ENCODE measurements at regions not wholly inside any gene's neighbourhood (a gene's known extent, or its start where the extent isn't known, plus 50 kb on each side); places are given as distances from the start of the nearest gene placed in this dataset.
"Not testable (repeated sequence)": the region's sequence is repeated elsewhere in the genome, so short reads cannot be mapped to it uniquely, and the experiment has no call there.

DNA sequence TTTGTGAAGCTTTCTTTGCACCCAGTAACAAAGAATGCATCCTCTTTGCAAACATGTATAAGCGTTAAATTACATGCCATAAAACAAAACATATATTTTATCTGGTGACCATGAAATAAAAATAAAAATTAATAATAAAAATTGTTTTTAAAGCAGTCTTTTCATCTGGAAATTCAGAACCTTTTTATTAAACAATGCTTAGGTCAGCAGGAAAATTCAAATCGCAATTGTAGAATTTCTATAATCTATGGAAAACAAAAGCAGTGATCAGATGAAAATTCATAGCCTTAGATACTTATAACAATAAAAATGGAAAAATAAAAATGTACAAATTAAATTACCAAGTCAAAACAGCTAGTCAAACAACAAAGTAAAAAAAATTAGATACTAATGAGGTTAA, 435.9 kb upstream of the CHAC2 start:
- no peak for DNase-seq
- intact Hi-C loops (cut with DNase I), result no loop called here

DNA sequence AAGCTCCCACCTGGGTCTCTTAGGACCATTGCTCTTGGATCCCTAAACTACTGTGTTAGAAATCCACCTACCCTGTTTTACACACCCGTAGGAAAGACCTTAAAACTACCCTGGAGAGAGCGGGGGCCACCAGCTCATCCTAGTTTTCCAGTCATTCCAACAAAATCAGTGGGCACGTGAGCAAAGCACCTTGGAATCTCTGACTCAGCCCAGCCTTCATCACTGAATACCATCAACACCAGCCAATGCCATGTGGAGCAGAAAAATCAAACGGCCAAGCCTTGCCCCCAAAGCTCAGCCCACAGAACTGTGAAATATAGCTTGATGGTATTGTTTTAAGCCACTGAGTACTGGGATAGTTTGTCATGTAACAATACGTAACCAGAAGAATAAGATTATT, 449.7 kb upstream of the CHAC2 start:
- ATAC-seq (ENCODE audit: poor library complexity) (no peak), DNase-seq (no peak)
- intact Hi-C loops (cut with DNase I), result no loop called here

More for the DNA sequence above, 435.9 kb upstream of the CHAC2 start:
- no peak for ATAC-seq (ENCODE audit: poor library complexity)

DNA sequence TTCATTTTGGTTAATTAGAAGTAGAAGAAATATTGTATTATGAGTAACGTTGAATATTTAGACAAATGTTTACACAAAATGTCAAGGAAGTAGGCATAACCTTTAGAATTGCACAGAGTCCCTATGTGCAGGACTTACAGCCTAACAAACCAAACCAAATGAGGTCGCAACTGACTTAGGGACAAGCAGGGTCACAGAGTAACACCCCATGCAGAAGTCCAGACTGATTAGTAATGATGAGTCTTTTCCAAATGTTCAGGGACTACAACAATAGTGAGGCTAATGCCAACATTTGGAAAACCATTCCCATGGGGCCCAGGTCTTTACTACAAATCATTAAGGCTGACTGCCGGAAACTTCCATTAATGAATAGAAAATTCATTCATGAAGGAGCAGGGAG, 452.5 kb upstream of the CHAC2 start:
- intact Hi-C loops (cut with DNase I), result no loop called here
- no peak for ATAC-seq (ENCODE audit: poor library complexity)
- DNase-seq, result no peak

DNA sequence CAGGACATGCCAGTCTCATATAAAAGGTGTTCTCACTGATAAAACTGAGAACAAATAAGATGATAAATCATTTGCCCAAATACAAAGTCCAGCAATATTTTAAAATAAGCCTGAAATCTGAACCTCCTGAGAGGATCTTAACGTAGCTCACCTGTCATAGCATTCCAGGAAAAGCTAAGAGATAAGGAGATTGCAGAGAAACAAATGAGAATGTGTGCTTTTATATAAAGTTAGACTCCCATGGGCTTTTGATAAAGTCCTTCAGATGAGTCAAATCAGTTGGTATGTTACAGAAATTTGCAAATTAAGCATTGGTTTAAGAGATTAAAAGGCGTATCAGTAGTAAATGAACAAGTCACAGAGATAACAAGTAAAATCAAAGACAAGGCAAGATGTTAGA, 452.9 kb upstream of the CHAC2 start:
- no peak for DNase-seq
- ATAC-seq (ENCODE audit: poor library complexity), result no peak
- intact Hi-C loops (cut with DNase I), result no loop called here

DNA sequence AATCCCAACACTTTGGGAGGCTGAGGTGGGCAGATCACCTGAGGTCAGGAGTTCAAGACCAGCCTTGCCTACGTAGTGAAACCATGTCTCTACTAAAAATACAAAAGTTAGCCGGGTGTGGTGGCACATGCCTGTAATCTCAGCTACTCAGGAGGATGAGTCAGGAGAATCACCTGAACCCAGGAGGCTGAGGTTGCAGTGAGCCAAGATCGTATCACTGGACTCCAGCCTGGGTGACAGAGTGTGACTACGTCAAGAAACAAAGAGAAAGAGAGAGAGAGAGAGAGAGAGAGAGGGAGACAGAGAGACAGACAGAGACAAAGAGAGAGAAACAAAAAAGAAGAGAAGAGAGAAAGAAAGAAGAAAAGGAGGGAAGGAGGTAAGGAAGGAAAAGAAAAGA, 454.0 kb upstream of the CHAC2 start:
- DNase-seq; intact Hi-C loops (cut with DNase I); ATAC-seq (ENCODE audit: poor library complexity): not testable (repeated sequence)

DNA sequence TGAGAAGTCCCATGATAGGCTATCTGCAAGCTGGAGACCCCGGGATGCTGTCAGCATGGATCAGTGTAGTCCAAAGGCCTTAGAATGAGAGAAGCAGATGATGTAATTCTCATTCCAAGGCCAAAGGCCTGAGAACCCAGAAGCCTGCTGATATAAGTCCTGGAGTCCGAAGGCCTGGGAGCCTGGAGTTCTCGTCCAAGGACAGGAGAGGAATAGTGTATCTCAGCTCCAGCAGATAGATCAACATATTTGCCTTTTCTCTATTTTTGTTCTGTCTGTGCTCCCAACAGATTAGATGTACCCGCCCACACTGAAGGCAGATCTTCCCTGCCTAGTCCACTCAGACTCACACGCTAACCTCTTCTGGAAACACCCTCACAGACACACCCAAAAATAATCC, 454.9 kb upstream of the CHAC2 start:
- DNase-seq, result no peak
- ATAC-seq (ENCODE audit: poor library complexity), result peak; percentile 52
- intact Hi-C loops (cut with DNase I), result no loop called here

DNA sequence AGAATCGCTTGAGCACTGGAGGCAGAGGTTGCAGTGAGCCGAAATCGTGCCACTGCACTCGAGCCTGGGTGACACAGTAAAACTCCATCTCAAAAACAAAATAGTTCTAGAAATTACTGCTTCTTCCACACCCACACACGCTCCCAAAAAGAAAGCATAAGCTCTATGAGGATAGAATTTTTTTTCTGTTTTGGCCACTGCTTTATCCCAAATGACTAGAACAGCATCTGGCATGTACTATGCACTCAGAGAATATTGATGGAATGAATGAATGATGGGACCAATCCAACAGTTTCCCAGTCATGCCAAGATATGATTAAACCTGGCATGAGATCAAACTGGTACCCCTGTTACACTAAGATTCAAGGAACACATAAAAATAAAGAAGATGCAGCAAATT, 455.4 kb upstream of the CHAC2 start:
- DNase-seq (no peak), ATAC-seq (ENCODE audit: poor library complexity) (no peak)
- intact Hi-C loops (cut with DNase I), result no loop called here

DNA sequence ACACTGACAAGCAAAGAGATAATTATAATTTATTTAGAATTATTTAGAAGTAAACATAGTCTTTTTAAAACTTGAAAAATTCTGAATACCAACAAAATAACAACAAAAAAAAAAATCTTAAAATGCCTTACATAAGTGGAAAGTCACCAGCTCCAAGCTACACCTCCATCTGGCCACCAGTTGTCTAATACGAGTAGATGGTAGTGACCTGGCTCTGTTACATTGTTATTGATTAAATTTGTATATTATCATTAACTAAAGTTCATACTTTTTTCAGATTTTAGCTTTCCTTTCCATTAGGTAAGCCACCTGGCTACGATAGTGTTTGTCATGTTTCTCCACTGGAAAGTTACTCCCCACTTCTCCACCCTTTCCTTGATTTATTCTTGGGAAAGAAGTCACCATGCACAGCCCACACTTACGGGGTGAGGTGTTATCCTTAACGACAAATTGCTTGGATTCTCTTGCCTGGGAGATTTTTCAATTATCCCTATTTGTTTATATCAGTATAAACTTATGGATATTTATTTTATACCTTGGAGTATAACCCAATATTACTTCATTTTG, 464.5 kb upstream of the CHAC2 start:
- ATAC-seq (ENCODE audit: poor library complexity) (no peak), DNase-seq (no peak)
- intact Hi-C loops (cut with DNase I), result no loop called here

DNA sequence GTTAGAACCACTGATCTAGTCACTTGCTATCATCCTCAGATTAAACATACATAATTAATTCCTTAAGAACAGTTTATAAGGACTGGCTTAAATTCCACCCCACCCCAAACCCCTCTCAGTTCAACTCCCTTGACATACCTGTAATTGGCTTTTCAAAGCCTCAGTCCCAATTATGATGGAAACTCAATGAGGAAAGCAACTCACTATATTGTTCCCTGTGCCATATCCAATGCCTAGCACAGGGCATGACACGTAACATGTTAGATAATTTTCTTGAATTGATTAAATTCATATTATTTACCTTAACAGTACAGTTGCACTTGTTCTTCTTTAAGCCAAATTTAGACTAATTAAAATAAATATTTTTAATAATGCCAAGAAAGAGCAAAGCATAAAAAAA, 465.1 kb upstream of the CHAC2 start:
- DNase-seq, result no peak
- no peak for ATAC-seq (ENCODE audit: poor library complexity)
- intact Hi-C loops (cut with DNase I), result no loop called here

DNA sequence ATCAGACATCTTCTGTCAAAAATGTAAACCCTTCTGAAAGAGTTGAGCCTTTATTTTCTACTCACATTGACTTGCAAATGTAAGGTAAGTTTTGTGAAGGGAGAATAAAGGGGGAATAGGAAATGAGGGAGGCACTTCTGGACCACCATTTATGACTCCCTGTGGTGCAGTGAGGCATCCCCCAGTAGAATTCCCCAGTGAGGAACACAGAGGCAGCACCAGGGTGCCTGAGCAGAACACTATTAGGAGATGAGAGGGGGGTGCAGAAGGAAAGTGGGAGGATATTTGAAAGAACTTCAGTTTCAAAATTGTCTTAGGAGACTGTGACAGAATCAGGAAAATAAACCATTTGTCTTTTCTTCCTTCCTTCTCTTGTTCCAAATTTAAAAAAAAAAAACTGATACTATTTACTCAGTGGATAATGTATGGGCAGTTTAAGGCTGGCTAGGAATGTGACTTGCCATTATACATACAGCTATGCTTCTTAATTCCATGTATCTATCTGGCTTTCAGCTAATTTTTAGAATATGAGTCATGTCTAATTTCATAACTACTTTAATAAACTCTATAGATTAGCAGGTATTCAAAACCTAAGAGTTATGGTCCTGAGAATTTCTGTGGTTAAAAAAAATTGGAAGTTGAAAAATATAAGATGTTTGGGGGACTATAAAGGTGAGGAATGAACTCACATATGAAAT, 478.1 kb upstream of the CHAC2 start:
- no peak for ATAC-seq (ENCODE audit: poor library complexity)
- intact Hi-C loops (cut with DNase I), result no loop called here
- no peak for DNase-seq

DNA sequence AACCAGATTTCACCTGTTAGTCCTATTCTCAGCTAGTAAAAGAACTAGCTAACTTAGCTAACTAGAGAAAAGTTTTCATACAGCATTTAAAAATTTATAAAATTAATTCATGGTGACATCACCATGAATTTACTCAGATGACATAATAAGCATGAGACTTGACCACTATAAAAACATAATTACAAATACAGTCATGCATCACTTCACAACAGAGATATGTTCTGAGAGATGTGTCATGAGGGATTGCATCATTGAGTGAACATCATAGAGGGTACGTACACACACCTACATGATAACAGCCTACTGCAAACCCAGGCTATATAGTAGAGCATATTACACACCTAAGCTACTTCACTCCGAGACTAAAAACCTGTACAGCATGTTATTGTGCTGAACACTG, 481.3 kb upstream of the CHAC2 start:
- intact Hi-C loops (cut with DNase I), result no loop called here
- no peak for ATAC-seq (ENCODE audit: poor library complexity)
- DNase-seq, result no peak

DNA sequence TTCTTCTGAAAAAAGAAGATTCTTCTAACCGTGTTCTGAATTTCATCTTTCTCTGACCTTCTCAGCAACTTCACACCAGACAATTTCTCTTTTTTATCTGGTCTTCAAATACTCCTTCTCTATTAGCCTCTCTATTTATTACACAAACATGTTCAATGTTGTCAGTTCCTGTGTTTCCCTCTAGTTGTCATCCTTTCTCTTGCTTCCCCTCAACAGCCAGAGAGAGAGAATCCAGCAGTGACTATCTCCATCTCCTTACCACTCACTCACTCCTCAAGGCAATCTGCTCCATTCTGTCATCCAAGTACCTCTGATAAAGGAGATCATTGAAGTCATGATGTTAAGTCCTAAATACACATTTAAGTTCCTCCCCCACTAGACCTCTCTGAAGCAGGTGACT, 491.9 kb upstream of the CHAC2 start:
- DNase-seq, result no peak
- intact Hi-C loops (cut with DNase I), result no loop called here
- no peak for ATAC-seq (ENCODE audit: poor library complexity)

DNA sequence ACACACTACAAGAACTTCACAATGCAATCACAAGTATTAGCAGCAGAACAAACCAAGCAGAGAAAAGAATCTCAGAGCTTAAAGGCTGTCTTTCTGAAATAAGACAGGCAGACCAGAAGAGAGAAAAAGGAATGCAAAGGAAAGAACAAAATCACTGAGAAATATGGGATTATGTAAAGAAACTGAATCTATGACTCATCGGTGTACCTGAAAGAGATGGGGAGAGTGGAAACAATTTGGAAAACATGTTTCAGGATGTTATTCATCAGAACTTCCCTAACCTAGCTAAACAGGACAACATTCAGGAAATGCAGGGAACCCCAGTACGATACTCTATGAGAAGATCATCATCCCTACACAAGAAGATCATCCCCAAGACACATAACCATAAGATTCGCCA, 499.0 kb upstream of the CHAC2 start:
- intact Hi-C loops (cut with DNase I), result no loop called here
- ATAC-seq (ENCODE audit: poor library complexity), result no peak

DNA sequence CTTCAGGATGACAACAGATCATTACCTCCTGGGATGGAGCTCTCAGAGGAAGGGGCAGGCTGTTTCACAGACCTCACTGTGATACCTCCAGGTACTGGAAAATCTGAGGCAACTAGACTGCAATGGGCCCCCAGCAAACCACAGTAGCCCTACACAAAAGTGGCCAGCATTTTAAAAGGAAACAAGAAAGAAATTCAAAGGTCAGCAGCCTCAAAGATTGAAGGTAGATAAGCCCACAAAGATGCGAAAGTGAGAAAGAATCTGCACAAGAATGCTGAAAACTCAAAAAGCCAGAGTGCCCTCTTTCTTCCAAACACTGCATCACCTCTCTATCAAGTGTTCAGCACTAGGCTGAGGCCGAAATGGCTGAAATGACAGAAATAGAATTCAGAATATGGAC, 499.5 kb upstream of the CHAC2 start:
- DNase-seq (no peak), ATAC-seq (ENCODE audit: poor library complexity) (no peak)
- intact Hi-C loops (cut with DNase I), result no loop called here

More for the DNA sequence above, 499.0 kb upstream of the CHAC2 start:
- DNase-seq, result no peak

DNA sequence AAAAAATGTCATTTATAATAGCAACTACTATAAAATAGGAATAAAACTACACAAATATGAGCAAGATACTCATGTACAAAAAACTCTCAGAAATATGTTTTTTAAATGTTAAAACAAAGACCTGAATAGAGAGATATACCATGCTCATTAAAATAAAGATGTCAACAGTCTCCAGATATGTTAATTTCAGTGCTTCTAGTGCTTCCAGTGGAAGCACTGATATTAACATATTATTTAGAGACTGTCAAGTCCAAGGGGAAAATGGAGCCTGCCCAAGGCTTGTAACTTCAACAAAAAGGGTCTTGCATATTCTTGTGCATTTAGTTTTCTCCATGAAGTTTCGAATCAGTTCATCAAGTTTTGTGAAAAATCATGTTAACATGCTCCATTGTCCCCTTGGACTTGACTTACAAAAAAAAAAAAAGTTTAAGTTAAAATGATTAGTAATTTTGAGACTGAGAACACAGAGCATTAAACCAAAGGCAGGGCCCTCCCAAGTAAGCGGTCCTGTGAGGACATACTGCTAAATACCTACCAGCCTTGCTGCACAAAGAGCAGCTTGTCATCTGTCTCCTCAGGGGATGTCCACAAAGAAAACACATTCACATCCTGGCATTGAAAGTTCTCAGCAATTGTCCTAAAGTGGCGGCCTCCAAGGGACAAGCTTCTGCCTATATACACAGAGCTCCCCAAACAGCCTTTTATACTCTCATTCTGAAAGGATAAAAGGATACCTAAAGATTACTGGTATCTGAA, 501.9 kb upstream of the CHAC2 start:
- DNase-seq (no peak), ATAC-seq (ENCODE audit: poor library complexity) (no peak)
- intact Hi-C loops (cut with DNase I), result no loop called here

DNA sequence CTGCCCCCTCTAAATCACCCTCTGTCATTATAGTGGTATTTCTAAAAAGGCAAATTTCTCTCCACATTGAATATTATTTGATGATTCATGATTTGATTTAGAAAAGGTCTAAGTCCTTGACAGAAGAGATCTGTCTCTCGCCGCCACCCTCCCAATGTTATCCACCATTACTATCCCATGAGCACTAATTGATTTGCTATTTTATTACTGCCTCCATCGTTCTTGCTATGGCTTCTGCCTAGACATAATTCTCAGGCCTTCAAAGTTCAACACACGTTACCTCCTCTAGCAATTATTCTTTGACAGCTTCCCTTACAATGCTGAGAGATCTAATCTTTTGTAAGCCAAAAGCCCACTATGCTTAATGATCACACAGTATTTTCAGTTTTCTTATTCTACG, 507.0 kb upstream of the CHAC2 start:
- ATAC-seq (ENCODE audit: poor library complexity), result no peak
- intact Hi-C loops (cut with DNase I), result no loop called here

DNA sequence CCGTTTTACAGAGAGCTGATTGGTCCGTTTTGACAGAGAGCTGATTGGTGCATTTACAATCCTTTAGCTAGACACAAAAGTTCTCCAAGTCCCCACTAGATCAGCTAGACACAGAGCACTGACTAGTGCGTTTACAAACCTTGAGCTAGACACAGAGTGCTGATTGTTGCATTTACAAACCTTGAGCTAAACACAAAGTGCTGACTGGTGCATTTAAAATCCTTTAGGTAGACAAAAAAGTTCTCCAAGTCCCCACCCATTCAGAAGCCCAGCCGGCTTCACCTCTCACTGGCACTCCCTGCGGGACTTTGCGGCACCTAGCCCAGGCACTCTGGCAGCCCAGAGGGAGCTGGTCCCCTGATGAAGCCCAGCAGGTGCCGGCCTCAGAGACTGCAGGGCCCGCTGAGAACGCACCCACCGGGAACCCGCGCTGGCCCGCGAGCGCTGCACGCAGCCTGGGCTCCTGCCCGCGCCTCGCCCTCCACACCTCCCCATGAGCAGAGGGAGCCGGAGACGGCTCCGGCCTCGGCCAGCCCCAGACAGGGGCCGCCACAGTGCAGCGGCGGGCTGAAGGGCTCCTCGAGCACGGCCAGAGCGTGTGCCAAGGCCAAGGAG, 508.1 kb upstream of the CHAC2 start:
- ATAC-seq (ENCODE audit: poor library complexity) (no peak), DNase-seq (no peak)
- intact Hi-C loops (cut with DNase I), result no loop called here

More for the DNA sequence above, 507.0 kb upstream of the CHAC2 start:
- no peak for DNase-seq

DNA sequence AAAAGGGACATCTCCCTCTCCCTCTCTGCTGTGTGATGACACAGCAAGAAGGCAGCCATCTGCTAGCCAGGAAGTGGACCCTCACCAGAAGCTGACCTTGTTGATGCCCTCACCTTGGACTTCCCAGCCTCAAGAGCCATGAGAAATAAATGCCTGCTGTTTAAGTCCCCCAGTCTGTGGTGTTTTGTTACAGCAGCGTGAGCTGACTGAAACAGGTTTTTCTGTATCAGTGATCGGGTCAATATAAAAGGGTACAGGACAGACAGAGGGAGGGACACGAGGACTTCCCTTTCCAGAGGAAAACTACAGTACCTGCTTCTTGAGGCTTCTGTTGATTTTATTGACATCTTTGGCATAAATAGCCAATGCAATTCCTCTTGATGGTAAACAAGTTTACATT, 510.3 kb upstream of the CHAC2 start:
- intact Hi-C loops (cut with DNase I), result no loop called here
- ATAC-seq (ENCODE audit: poor library complexity), result no peak
- no peak for DNase-seq

DNA sequence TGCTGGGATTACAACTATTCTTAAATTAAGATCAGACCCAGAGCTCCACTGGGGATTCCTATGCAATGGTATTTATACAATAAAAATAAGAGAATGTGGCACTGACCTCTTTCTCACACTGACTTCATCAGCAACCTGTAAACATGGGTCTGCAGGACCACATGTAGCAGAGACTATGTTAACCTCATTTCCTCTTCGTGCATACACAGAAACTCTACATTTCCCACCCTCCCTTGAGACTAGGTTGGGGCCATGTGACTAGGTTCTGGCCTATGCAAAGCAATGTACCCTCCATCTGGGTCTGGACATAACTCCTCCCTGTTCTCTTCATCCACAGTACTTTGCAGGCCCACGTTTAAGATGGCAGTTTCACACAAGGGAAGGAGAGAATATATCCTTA, 514.4 kb upstream of the CHAC2 start:
- intact Hi-C loops (cut with DNase I), result no loop called here
- ATAC-seq (ENCODE audit: poor library complexity), result no peak
- no peak for DNase-seq

DNA sequence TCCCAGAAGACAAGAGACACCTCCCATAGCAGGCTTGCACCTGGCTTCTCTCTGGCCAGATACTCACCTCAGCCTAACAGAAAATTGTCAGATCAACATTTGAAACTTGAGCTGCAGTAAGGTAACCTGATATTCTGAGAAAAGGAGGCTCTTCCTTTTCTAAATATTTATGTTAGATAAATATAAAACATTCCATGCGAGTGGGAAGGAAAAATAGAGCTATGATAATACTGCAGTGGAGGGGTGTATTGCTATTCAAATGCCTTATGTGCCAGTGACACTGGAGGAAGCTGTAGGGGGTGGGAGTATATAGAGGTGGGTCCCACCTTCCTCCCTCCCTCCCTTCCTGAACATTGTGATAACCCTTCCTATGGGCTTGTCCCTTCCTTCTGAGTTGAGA, 515.5 kb upstream of the CHAC2 start:
- intact Hi-C loops (cut with DNase I), result no loop called here

More for the DNA sequence above, 515.5 kb upstream of the CHAC2 start:
- ATAC-seq (ENCODE audit: poor library complexity) (no peak), DNase-seq (no peak)

Data from Right ventricle myocardium superior (tissue), 1 donor.